ENCODE measurements at regions not wholly inside any gene's neighbourhood (a gene's known extent, or its start where the extent isn't known, plus 50 kb on each side); places are given as distances from the start of the nearest gene placed in this dataset.

- H3K27ac ChIP-seq (ENCODE audit: low read length in 2 of 2): no peak overlapping the region
- no peaks in the 10 kb centered on the region for H3K27me3 Mint-ChIP-seq
- no peaks in the 10 kb centered on the region for H3K79me2 ChIP-seq (ENCODE audit: control insufficient read depth, insufficient read depth, low read length)
- H3K4me1 ChIP-seq (ENCODE audit: control insufficient read depth in 2 of 2, insufficient read depth in 2 of 2, low read length in 2 of 2): no peaks in the 10 kb centered on the region
- ATAC-seq (ENCODE audit: low read depth): no peak
- no peak overlapping the region for H3K4me3 ChIP-seq (ENCODE audit: control extremely low read depth in 1 of 5, extremely low read depth in 1 of 5, insufficient read depth in 1 of 5, low read depth in 2 of 5, low read length in 4 of 5)
- H2AFZ ChIP-seq (ENCODE audit: insufficient read depth, low read depth, low read length, poor library complexity, severe bottlenecking): no peak overlapping the region
- peaks cover 4% of the 10 kb centered on the region for H3K9me3 Mint-ChIP-seq (ENCODE audit: insufficient read depth)
- POLR2A ChIA-PET: no interaction called here
- TF ChIP-seq EZH2 (IDR thresholded peaks at IDR 0.05; ENCODE audit: borderline replicate concordance, insufficient read depth, low read depth, low read length, poor library complexity, severe bottlenecking) (no peak), CTCF (IDR thresholded peaks at IDR 0.05) (no peak)
- H3K9ac ChIP-seq (ENCODE audit: low read length): no peak overlapping the region
- no peaks in the 10 kb centered on the region for H3K27me3 ChIP-seq (replicated peaks in 1 of 4; ENCODE audit: control extremely low read depth in 1 of 4, control insufficient read depth in 3 of 4, insufficient read depth in 4 of 4, low read length in 3 of 4)
- no peak overlapping the region for H3K4me3 Mint-ChIP-seq
- H4K20me1 ChIP-seq (ENCODE audit: control insufficient read depth, insufficient read depth, low read length, poor library complexity, severe bottlenecking): no peaks in the 10 kb centered on the region
- CTCF ChIA-PET: no interaction called here
- 84% methylated on average over 4 of the region's 6 CpGs for WGBS (ENCODE audit: insufficient coverage)
- no peak overlapping the region for H3K4me2 ChIP-seq (replicated peaks; ENCODE audit: low read depth, low read length, poor library complexity, severe bottlenecking)
- no peaks in the 10 kb centered on the region for H3K4me1 Mint-ChIP-seq
- DNase-seq: no peak
- no peaks in the 10 kb centered on the region for H3K9me3 ChIP-seq (ENCODE audit: control extremely low read depth in 1 of 3, control insufficient read depth in 2 of 3, insufficient read depth in 1 of 3, low read length in 2 of 3)
- no peak overlapping the region for H3K27ac Mint-ChIP-seq
- intact Hi-C loops (cut with micrococcal nuclease): no loop called here
- no peaks in the 10 kb centered on the region for H3K36me3 ChIP-seq (replicated peaks in 1 of 2; ENCODE audit: control extremely low read depth in 1 of 2, control insufficient read depth in 1 of 2, extremely low read depth in 1 of 2, insufficient read depth in 2 of 2, low read length in 1 of 2)
Observed at GRCh38 chr14:29242755-29243754, 476.5 kb downstream of the FOXG1 start.

GRCh38 chr14:29255692-29256091 lies 489.1 kb downstream of the FOXG1 start:
- ATAC-seq (ENCODE audit: low read depth) (no peak), DNase-seq (no peak)
- H2AFZ ChIP-seq (ENCODE audit: insufficient read depth, low read depth, low read length, poor library complexity, severe bottlenecking): no peak overlapping the region
- Mint-ChIP-seq H3K9me3 (ENCODE audit: insufficient read depth) (peaks cover 4% of the 10 kb centered on the region), H3K4me1 (no peaks in the 10 kb centered on the region), H3K4me3 (no peak overlapping the region), H3K27me3 (no peaks in the 10 kb centered on the region), H3K27ac (no peak overlapping the region)
- no peak overlapping the region for H3K4me2 ChIP-seq (replicated peaks; ENCODE audit: low read depth, low read length, poor library complexity, severe bottlenecking)
- TF ChIP-seq CTCF (IDR thresholded peaks at IDR 0.05) (no peak), EZH2 (IDR thresholded peaks at IDR 0.05; ENCODE audit: borderline replicate concordance, insufficient read depth, low read depth, low read length, poor library complexity, severe bottlenecking) (no peak)
- no peaks in the 10 kb centered on the region for H3K27me3 ChIP-seq (replicated peaks in 1 of 4; ENCODE audit: control extremely low read depth in 1 of 4, control insufficient read depth in 3 of 4, insufficient read depth in 4 of 4, low read length in 3 of 4)
- H3K4me1 ChIP-seq (ENCODE audit: control insufficient read depth in 2 of 2, insufficient read depth in 2 of 2, low read length in 2 of 2): no peaks in the 10 kb centered on the region
- H3K9ac ChIP-seq (ENCODE audit: low read length): no peak overlapping the region
- POLR2A ChIA-PET: no interaction called here
- no peaks in the 10 kb centered on the region for H3K79me2 ChIP-seq (ENCODE audit: control insufficient read depth, insufficient read depth, low read length)
- H3K4me3 ChIP-seq (ENCODE audit: control extremely low read depth in 1 of 5, extremely low read depth in 1 of 5, insufficient read depth in 1 of 5, low read depth in 2 of 5, low read length in 4 of 5): no peak overlapping the region
- H4K20me1 ChIP-seq (ENCODE audit: control insufficient read depth, insufficient read depth, low read length, poor library complexity, severe bottlenecking): no peaks in the 10 kb centered on the region
- CTCF ChIA-PET: no interaction called here
- WGBS (ENCODE audit: insufficient coverage): no CpG with 5 or more reads among the region's 1 CpG
- H3K27ac ChIP-seq (ENCODE audit: low read length in 2 of 2): no peak overlapping the region
- no peaks in the 10 kb centered on the region for H3K36me3 ChIP-seq (replicated peaks in 1 of 2; ENCODE audit: control extremely low read depth in 1 of 2, control insufficient read depth in 1 of 2, extremely low read depth in 1 of 2, insufficient read depth in 2 of 2, low read length in 1 of 2)
- intact Hi-C loops (cut with micrococcal nuclease): no loop called here
- peaks cover 0 to 8% (median 3%) of the 10 kb centered on the region in 3 donors for H3K9me3 ChIP-seq (ENCODE audit: control extremely low read depth in 1 of 3, control insufficient read depth in 2 of 3, insufficient read depth in 1 of 3, low read length in 2 of 3)

All from B cell (primary cell).